Panc1 (cell line): ENCODE measurements at regions not wholly inside any gene's neighbourhood (a gene's known extent, or its start where the extent isn't known, plus 50 kb on each side); places are given as distances from the start of the nearest gene placed in this dataset.

Source experiments
- TCF7L2 ChIP-seq: IDR thresholded peaks from 2 replicates; pipeline ENCODE4 v1.6.1; 2011; ENCODE audit warnings: mild to moderate bottlenecking, low read depth, low read length, inconsistent platforms
- TF ChIP-seq, protein P1 (sequence below): fragments of 450-650 bp; IDR thresholded peaks from 2 replicates; pipeline ENCODE4 v1.5.1; 2017; ENCODE audit warnings: mild to moderate bottlenecking

DNA sequence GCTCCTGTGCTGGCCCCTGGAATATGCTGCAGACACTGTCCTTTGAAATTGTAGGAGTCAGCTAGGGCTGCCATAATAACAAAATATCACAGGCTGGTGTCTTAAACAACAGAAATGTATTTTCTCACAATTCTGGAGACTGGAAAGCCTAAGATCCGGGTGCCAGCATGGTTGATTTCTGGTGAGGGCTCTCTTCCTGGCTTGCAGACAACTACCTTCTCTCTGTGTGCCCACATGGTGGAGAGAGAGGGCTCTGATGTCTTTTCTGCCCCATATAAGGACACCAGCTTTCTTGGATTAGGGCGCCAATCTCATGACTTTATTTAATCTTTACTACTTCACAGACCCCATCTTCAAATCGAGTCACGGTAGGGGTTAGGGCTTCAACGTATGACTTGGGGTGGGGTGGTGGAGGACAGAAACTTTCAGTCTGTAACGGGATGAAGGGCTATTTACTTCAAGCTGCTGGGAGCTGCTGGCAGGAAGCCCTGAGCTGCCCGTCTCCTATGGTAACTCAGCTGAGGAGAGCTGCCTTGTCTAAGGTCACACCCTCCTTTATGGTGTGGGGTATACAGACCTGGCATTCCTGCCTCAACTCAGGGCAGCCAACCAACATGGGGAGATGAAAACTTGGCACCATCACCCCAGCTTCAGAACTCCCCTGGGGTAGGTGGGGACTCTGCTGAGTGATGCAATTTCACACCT lies 142.9 kb upstream of the ZBED5 start:
- TF ChIP-seq, protein P1, sequence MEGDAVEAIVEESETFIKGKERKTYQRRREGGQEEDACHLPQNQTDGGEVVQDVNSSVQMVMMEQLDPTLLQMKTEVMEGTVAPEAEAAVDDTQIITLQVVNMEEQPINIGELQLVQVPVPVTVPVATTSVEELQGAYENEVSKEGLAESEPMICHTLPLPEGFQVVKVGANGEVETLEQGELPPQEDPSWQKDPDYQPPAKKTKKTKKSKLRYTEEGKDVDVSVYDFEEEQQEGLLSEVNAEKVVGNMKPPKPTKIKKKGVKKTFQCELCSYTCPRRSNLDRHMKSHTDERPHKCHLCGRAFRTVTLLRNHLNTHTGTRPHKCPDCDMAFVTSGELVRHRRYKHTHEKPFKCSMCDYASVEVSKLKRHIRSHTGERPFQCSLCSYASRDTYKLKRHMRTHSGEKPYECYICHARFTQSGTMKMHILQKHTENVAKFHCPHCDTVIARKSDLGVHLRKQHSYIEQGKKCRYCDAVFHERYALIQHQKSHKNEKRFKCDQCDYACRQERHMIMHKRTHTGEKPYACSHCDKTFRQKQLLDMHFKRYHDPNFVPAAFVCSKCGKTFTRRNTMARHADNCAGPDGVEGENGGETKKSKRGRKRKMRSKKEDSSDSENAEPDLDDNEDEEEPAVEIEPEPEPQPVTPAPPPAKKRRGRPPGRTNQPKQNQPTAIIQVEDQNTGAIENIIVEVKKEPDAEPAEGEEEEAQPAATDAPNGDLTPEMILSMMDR, result no peak
- TF ChIP-seq TCF7L2, result no peak
